Astrocyte (in vitro differentiated cells and primary cell): ENCODE measurements at regions not wholly inside any gene's neighbourhood (a gene's known extent, or its start where the extent isn't known, plus 50 kb on each side); places are given as distances from the start of the nearest gene placed in this dataset.

Experiments used
- DNase-seq: peaks from one replicate; pipeline ENCODE4 v3.0.0-alpha.2; 2010; ENCODE audit warnings: low read depth
- FAIRE-seq: peaks from 2 replicates; lab custom pipeline; 2011; peaks lifted over from hg19 to GRCh38; lab: Jason Lieb, UNC
- H2AFZ ChIP-seq: 2 replicates; pipeline ENCODE4 v1.6.0; 2012; ENCODE audit warnings: low read depth, low read length, inconsistent platforms
- H3K27ac ChIP-seq: 2 replicates; pipeline ENCODE4 v1.5.1; 2011; ENCODE audit warnings: low read depth, low read length, inconsistent platforms
- H3K27me3 ChIP-seq: 2 replicates; pipeline ENCODE4 v1.6.0; 2011; ENCODE audit warnings: low read length, inconsistent platforms; ENCODE audit not compliant: insufficient read depth
- H3K36me3 ChIP-seq: 2 replicates; pipeline ENCODE4 v1.5.1; 2011; ENCODE audit warnings: low read length, inconsistent platforms; ENCODE audit not compliant: insufficient read depth
- H3K4me1 ChIP-seq: 2 replicates; pipeline ENCODE4 v1.5.1; 2011; ENCODE audit warnings: low read length, inconsistent platforms; ENCODE audit not compliant: insufficient read depth
- H3K4me2 ChIP-seq: 2 replicates; pipeline ENCODE4 v1.6.0; 2012; ENCODE audit warnings: low read length, inconsistent platforms
- H3K4me3 ChIP-seq: 2 replicates; pipeline ENCODE4 v1.5.1; 2011; ENCODE audit warnings: low read depth, mild to moderate bottlenecking, low read length, inconsistent platforms; ENCODE audit not compliant: insufficient read depth
- H3K79me2 ChIP-seq: 2 replicates; pipeline ENCODE4 v1.6.0; 2012; ENCODE audit warnings: mild to moderate bottlenecking, low read length, inconsistent platforms; ENCODE audit not compliant: insufficient read depth
- H3K9ac ChIP-seq: 2 replicates; pipeline ENCODE4 v1.6.0; 2012; ENCODE audit warnings: mild to moderate bottlenecking, low read length, inconsistent platforms
- H3K9me3 ChIP-seq: 2 replicates; pipeline ENCODE4 v1.5.1; 2012; ENCODE audit warnings: low read depth, mild to moderate bottlenecking, low read length, inconsistent platforms; ENCODE audit not compliant: insufficient read depth
- H4K20me1 ChIP-seq: 2 replicates; pipeline ENCODE4 v1.6.0; 2012; ENCODE audit warnings: low read length, inconsistent platforms; ENCODE audit not compliant: insufficient read depth
- H3K27ac Mint-ChIP-seq: one replicate; pipeline ENCODE4 v1.8.0; 2021; ENCODE audit warnings: mild to moderate bottlenecking, mixed read lengths; ENCODE audit not compliant: unreplicated experiment
- H3K27me3 Mint-ChIP-seq: one replicate; pipeline ENCODE4 v1.8.0; 2021; ENCODE audit warnings: low read depth, mixed read lengths; ENCODE audit not compliant: unreplicated experiment
- H3K36me3 Mint-ChIP-seq: one replicate; pipeline ENCODE4 v1.8.0; 2021; ENCODE audit warnings: low read depth, mixed read lengths; ENCODE audit not compliant: unreplicated experiment
- H3K4me1 Mint-ChIP-seq: one replicate; pipeline ENCODE4 v1.8.0; 2021; ENCODE audit warnings: low read depth, mixed read lengths; ENCODE audit not compliant: unreplicated experiment
- H3K4me3 Mint-ChIP-seq: one replicate; pipeline ENCODE4 v1.8.0; 2021; ENCODE audit warnings: mild to moderate bottlenecking, moderate library complexity, mixed read lengths; ENCODE audit not compliant: unreplicated experiment
- H3K9me3 Mint-ChIP-seq: one replicate; pipeline ENCODE4 v1.8.0; 2021; ENCODE audit warnings: mild to moderate bottlenecking, mixed read lengths; ENCODE audit not compliant: unreplicated experiment
- CTCF ChIP-seq: IDR thresholded peaks from 2 replicates; pipeline ENCODE4 v1.5.1; 2011; ENCODE audit warnings: low read depth, mild to moderate bottlenecking, inconsistent platforms, low read length, moderate library complexity; ENCODE audit not compliant: insufficient read depth
- EZH2 ChIP-seq: IDR thresholded peaks from 2 replicates; pipeline ENCODE4 v1.6.1; 2012; ENCODE audit warnings: mild to moderate bottlenecking, low read length, inconsistent platforms; ENCODE audit not compliant: insufficient read depth

DNA sequence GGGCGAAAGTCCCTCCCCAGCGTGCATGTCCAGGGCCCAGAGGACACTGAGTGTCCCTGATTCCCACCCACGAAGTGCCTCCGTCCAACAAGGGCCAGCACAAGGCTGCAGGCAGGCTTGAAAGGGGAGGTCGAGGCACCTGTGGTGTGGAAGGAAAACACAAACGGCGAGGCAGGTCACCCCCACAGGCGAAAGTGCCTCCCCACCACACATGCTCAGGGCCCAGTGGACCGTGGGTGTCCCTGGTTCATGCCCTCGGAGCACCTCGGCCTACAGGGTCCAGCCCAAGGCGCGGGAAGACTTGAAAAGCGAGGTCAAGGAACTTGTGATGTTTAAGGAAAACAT lies 370.4 kb downstream of the ALG10 start:
- H3K9me3 ChIP-seq: peaks cover 24% of the 10 kb centered on the region
- peaks cover 11% of the 10 kb centered on the region for H3K9me3 Mint-ChIP-seq
- H3K79me2 ChIP-seq: no peaks in the 10 kb centered on the region

GRCh38 chr12:34393086-34393820 lies 371.0 kb downstream of the ALG10 start:
- no peaks in the 10 kb centered on the region for H3K27me3 ChIP-seq
- Mint-ChIP-seq H3K27ac (no peak overlapping the region), H3K4me3 (no peak overlapping the region), H3K36me3 (no peaks in the 10 kb centered on the region), H3K27me3 (no peaks in the 10 kb centered on the region), H3K4me1 (no peaks in the 10 kb centered on the region), H3K9me3 (peaks cover 11% of the 10 kb centered on the region)
- H3K36me3 ChIP-seq: no peaks in the 10 kb centered on the region
- no peak for TF ChIP-seq CTCF
- no peak for TF ChIP-seq EZH2
- no peaks in the 10 kb centered on the region for H4K20me1 ChIP-seq
- H3K9ac ChIP-seq: no peak overlapping the region
- no peaks in the 10 kb centered on the region for H3K4me1 ChIP-seq
- no peak overlapping the region for H2AFZ ChIP-seq
- no peak overlapping the region for H3K27ac ChIP-seq
- H3K4me2 ChIP-seq: no peak overlapping the region
- no peak overlapping the region for H3K4me3 ChIP-seq
- no peaks in the 10 kb centered on the region for H3K79me2 ChIP-seq
- FAIRE-seq: no peak
- DNase-seq: no peak
- H3K9me3 ChIP-seq: peaks cover 29% of the 10 kb centered on the region

More for the DNA sequence above, 370.4 kb downstream of the ALG10 start:
- H4K20me1 ChIP-seq: no peaks in the 10 kb centered on the region
- Mint-ChIP-seq H3K36me3 (no peaks in the 10 kb centered on the region), H3K27ac (no peak overlapping the region), H3K4me1 (no peaks in the 10 kb centered on the region), H3K4me3 (no peak overlapping the region), H3K27me3 (no peaks in the 10 kb centered on the region)
- H3K4me1 ChIP-seq: no peaks in the 10 kb centered on the region
- no peak for DNase-seq
- H3K27me3 ChIP-seq: no peaks in the 10 kb centered on the region
- no peak overlapping the region for H3K4me3 ChIP-seq
- H2AFZ ChIP-seq: no peak overlapping the region
- no peak overlapping the region for H3K27ac ChIP-seq
- no peak overlapping the region for H3K4me2 ChIP-seq
- TF ChIP-seq EZH2: no peak
- no peaks in the 10 kb centered on the region for H3K36me3 ChIP-seq
- FAIRE-seq: no peak
- H3K9ac ChIP-seq: no peak overlapping the region

- H3K4me3 ChIP-seq: no peak overlapping the region
- H3K4me2 ChIP-seq: no peak overlapping the region
- no peaks in the 10 kb centered on the region for H3K27me3 Mint-ChIP-seq
- FAIRE-seq (no peak), DNase-seq (no peak)
- H3K36me3 ChIP-seq: no peaks in the 10 kb centered on the region
- no peaks in the 10 kb centered on the region for H3K4me1 Mint-ChIP-seq
- no peak overlapping the region for H3K27ac ChIP-seq
- H3K27ac Mint-ChIP-seq: no peak overlapping the region
- H3K4me1 ChIP-seq: no peaks in the 10 kb centered on the region
- TF ChIP-seq EZH2 (no peak), CTCF (no peak)
- no peak overlapping the region for H3K9ac ChIP-seq
- no peaks in the 10 kb centered on the region for H4K20me1 ChIP-seq
- H3K4me3 Mint-ChIP-seq: no peak overlapping the region
- H3K9me3 ChIP-seq: peaks cover 32% of the 10 kb centered on the region
- H3K79me2 ChIP-seq: no peaks in the 10 kb centered on the region
- H2AFZ ChIP-seq: no peak overlapping the region
- no peaks in the 10 kb centered on the region for H3K36me3 Mint-ChIP-seq
- no peaks in the 10 kb centered on the region for H3K27me3 ChIP-seq
- H3K9me3 Mint-ChIP-seq: peaks cover 11% of the 10 kb centered on the region
These were observed 371.5 kb downstream of the ALG10 start for GRCh38 chr12:34393821-34394150.
